ENCODE measurements at regions not wholly inside any gene's neighbourhood (a gene's known extent, or its start where the extent isn't known, plus 50 kb on each side); places are given as distances from the start of the nearest gene placed in this dataset.

- Histone ChIP-seq H3K4me2 (ENCODE audit: low read depth, low read length, poor library complexity, severe bottlenecking) (no peak overlapping the region), H3F3A (ENCODE audit: low read depth) (no peaks in the 10 kb centered on the region), H3K9me2 (replicated peaks; ENCODE audit: low read depth, low read length) (no peaks in the 10 kb centered on the region), H3K79me2 (ENCODE audit: insufficient read depth, low read length) (no peaks in the 10 kb centered on the region), H3K4me1 (ENCODE audit: insufficient read depth, low read length, poor library complexity, severe bottlenecking) (no peaks in the 10 kb centered on the region), H4K20me1 (ENCODE audit: insufficient read depth, low read length, poor library complexity, severe bottlenecking) (no peaks in the 10 kb centered on the region), H2AFZ (ENCODE audit: low read length) (no peak overlapping the region), H3K9me3 (ENCODE audit: insufficient read depth, low read depth, low read length) (peaks cover 4% of the 10 kb centered on the region; the same call in 1 of the 2 replicates), H3K4me3 (ENCODE audit: low read length, poor library complexity, severe bottlenecking) (no peak overlapping the region), H3K27me3 (ENCODE audit: insufficient read depth, low read length, poor library complexity, severe bottlenecking) (no peaks in the 10 kb centered on the region), H3K9ac (ENCODE audit: low read depth, low read length, poor library complexity, severe bottlenecking) (no peak overlapping the region), H3K36me3 (ENCODE audit: insufficient read depth, low read length) (no peaks in the 10 kb centered on the region)
- no peak for TF ChIP-seq CTCF (conservative IDR thresholded peaks at IDR 0.05; ENCODE audit: low read length)
- no peak for TF ChIP-seq EZH2phosphoT487 (IDR thresholded peaks at IDR 0.05; ENCODE audit: borderline replicate concordance)
Measured at GRCh38 chr6:28774292-28775051, 149.3 kb downstream of the TRIM27 start.

- Histone ChIP-seq H3K4me1 (ENCODE audit: insufficient read depth, low read length, poor library complexity, severe bottlenecking) (no peaks in the 10 kb centered on the region), H3K4me3 (ENCODE audit: low read length, poor library complexity, severe bottlenecking) (no peak overlapping the region), H3K9me3 (ENCODE audit: insufficient read depth, low read depth, low read length) (peaks cover 4% of the 10 kb centered on the region; the same call in 1 of the 2 replicates), H3K27me3 (ENCODE audit: insufficient read depth, low read length, poor library complexity, severe bottlenecking) (no peaks in the 10 kb centered on the region), H3K9me2 (replicated peaks; ENCODE audit: low read depth, low read length) (no peaks in the 10 kb centered on the region), H3K9ac (ENCODE audit: low read depth, low read length, poor library complexity, severe bottlenecking) (no peak overlapping the region), H3K79me2 (ENCODE audit: insufficient read depth, low read length) (no peaks in the 10 kb centered on the region), H2AFZ (ENCODE audit: low read length) (no peak overlapping the region), H4K20me1 (ENCODE audit: insufficient read depth, low read length, poor library complexity, severe bottlenecking) (no peaks in the 10 kb centered on the region), H3K4me2 (ENCODE audit: low read depth, low read length, poor library complexity, severe bottlenecking) (no peak overlapping the region), H3K36me3 (ENCODE audit: insufficient read depth, low read length) (no peaks in the 10 kb centered on the region), H3F3A (ENCODE audit: low read depth) (no peaks in the 10 kb centered on the region)
- no peak for TF ChIP-seq EZH2phosphoT487 (IDR thresholded peaks at IDR 0.05; ENCODE audit: borderline replicate concordance)
- no peak for TF ChIP-seq CTCF (conservative IDR thresholded peaks at IDR 0.05; ENCODE audit: low read length)
Measured at GRCh38 chr6:28775052-28775376, 148.8 kb downstream of the TRIM27 start.

- Histone ChIP-seq H3K36me3 (ENCODE audit: insufficient read depth, low read length) (no peaks in the 10 kb centered on the region), H3K27me3 (ENCODE audit: insufficient read depth, low read length, poor library complexity, severe bottlenecking) (no peaks in the 10 kb centered on the region), H2AFZ (ENCODE audit: low read length) (no peak overlapping the region), H3K4me3 (ENCODE audit: low read length, poor library complexity, severe bottlenecking) (no peak overlapping the region), H3F3A (ENCODE audit: low read depth) (no peaks in the 10 kb centered on the region), H3K4me2 (ENCODE audit: low read depth, low read length, poor library complexity, severe bottlenecking) (no peak overlapping the region), H3K9ac (ENCODE audit: low read depth, low read length, poor library complexity, severe bottlenecking) (no peak overlapping the region), H3K79me2 (ENCODE audit: insufficient read depth, low read length) (no peaks in the 10 kb centered on the region), H4K20me1 (ENCODE audit: insufficient read depth, low read length, poor library complexity, severe bottlenecking) (no peaks in the 10 kb centered on the region), H3K9me2 (replicated peaks; ENCODE audit: low read depth, low read length) (no peaks in the 10 kb centered on the region), H3K4me1 (ENCODE audit: insufficient read depth, low read length, poor library complexity, severe bottlenecking) (no peaks in the 10 kb centered on the region), H3K9me3 (ENCODE audit: insufficient read depth, low read depth, low read length) (peaks cover 4% of the 10 kb centered on the region; the same call in 1 of the 2 replicates)
- TF ChIP-seq EZH2phosphoT487 (IDR thresholded peaks at IDR 0.05; ENCODE audit: borderline replicate concordance) (no peak), CTCF (conservative IDR thresholded peaks at IDR 0.05; ENCODE audit: low read length) (no peak)
Measured at GRCh38 chr6:28775405-28776129, 148.2 kb downstream of the TRIM27 start.
